ENCODE measurements at regions not wholly inside any gene's neighbourhood (a gene's known extent, or its start where the extent isn't known, plus 50 kb on each side); places are given as distances from the start of the nearest gene placed in this dataset.

DNA sequence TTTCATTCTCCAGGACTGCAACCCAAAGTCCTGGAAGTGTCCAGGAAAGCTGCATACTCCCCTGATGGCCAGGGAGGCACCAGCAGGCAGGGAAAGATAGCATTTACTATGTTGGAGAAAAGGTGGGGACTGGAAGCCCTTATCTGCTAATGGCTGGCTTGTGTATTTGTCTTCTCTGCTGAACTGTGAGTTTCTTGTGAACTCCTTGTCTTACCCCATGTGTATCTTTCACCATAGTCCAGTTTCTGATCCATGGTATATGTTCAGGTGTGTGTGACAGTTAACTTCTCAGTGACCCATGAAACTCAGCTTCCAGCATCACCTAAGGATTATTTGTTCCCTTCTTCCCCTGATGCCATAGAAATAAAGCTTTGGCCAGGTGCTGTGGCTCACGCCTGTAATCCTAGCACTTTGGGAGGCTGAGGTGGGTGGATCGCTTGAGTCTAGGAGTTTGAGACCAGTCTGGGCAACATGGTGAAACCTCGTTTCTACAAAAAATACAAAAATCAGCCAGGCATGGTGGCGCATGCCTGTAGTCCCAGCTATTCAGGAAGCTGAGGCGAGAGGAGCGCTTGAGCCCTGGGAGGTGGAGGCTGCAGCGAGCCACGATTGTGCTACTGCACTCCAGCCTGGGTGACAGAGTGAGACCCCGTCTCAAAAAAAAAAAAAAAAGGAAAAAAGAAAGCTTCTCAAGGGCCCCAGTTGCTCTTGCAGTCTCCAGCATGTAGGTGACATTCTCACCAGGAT lies 112.8 kb upstream of the MAP4K3 start:
- Mint-ChIP-seq H3K4me3 (no peak overlapping the region), H3K27me3 (peaks cover 0 to 7% of the 10 kb centered on the region in 2 donors), H3K36me3 (ENCODE audit: insufficient read depth) (no peaks in the 10 kb centered on the region), H3K4me1 (ENCODE audit: low read depth in 2 of 2) (no peaks in the 10 kb centered on the region), H3K27ac (no peak overlapping the region), H3K9me3 (no peaks in the 10 kb centered on the region)
- ATAC-seq (replicated peaks) (no peak), DNase-seq (no peak)

DNA sequence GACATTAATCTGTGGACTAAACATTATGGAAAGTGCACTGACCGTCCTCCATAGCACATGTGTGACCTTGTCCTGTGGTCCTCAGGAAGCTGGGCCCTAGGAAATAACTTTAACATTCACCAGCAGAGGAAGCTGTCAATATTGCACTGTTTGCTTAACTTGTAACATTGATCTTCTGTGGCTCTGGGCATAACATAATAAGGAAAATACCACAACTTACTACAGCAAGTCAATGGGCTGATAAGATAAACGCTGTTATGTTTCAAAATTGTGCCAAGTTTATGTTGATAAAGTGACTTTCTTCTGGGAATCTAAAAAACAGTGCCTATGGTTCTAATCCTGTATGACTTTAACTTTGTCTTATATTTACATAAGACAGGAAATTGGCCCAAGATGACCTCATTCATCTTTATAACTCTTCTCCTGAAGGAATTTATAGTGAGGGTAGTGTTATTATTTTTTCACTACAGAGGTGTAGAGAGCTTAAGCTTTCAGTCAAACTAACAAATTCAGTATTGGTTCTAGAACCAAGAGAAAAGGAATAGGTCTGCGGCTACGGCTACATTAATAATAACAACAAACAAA lies 113.7 kb upstream of the MAP4K3 start:
- Mint-ChIP-seq H3K27me3 (peaks cover 0 to 7% of the 10 kb centered on the region in 2 donors), H3K36me3 (ENCODE audit: insufficient read depth) (no peaks in the 10 kb centered on the region), H3K9me3 (no peaks in the 10 kb centered on the region), H3K27ac (no peak overlapping the region), H3K4me1 (ENCODE audit: low read depth in 2 of 2) (no peaks in the 10 kb centered on the region), H3K4me3 (no peak overlapping the region)
- no peak for ATAC-seq (replicated peaks)
- DNase-seq, result no peak

DNA sequence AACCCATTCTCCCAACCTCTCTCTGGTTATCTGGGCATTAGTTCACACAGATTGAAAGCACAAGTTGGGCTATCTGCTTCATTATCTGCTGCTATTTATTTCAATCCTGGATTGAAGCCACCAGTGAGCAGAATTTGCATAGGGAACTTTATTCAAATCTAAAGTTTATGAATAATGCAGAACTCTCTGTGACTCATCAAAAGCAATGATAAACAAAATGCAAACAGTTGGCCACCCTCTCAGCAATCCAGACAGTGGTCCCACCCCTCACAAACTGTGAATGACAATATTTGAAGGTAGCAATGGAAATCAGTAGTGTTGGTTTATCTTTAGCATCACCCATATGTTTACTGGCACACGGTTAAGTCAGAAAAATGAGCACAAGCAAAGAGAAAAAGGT lies 106.8 kb upstream of the TMEM178A start:
- no peak for DNase-seq
- Mint-ChIP-seq H3K27ac (no peak overlapping the region), H3K9me3 (peaks cover under 1 to 12% of the 10 kb centered on the region in 2 donors), H3K4me3 (no peak overlapping the region), H3K27me3 (no peaks in the 10 kb centered on the region), H3K4me1 (ENCODE audit: low read depth in 2 of 2) (no peaks in the 10 kb centered on the region), H3K36me3 (ENCODE audit: insufficient read depth) (no peaks in the 10 kb centered on the region)
- no peak for ATAC-seq (replicated peaks)

DNA sequence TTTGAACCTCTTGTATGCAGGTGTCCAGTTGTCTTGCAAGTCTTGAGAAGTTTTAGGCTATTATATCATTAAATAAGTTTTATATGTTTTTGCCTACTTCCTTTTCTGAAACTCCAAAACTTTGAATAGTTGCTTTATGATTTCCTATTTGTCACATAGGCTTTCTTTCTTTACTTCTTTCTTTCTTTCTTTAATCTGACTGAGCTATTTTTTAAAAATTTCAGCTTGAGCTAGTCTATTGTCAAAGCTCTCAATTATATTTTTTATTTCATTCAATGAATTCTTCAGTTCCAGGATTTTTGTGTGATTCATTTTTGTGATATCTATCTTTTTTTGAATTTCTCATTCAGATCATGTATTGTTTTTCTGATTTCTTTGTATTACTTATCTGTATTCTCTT lies 102.1 kb upstream of the TMEM178A start:
- DNase-seq, result no peak

DNA sequence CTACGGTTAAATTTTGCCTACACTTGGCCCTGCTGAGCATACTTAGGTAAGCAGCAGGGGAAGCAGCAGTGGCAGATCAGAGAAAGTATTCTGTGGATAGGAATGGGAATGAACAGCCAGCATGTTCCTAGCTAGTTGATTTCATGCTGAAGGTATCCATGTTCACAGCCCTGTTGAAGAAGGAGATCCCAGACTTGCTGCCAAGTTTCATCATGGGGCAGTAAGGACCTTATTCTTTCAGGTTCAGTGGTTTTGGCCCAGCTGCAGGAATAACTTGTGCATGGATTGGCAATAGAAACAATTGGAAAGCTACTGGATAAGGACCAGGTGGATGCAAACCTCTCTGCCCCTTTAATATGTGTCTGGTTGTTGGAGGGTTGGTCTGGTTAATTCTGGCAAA lies 98.2 kb upstream of the TMEM178A start:
- H3K9me3 Mint-ChIP-seq, result peaks cover 6 to 17% of the 10 kb centered on the region in 2 donors
- peaks cover 0 to 5% of the 10 kb centered on the region in 2 donors for H3K27me3 Mint-ChIP-seq
- no peak for DNase-seq
- no peaks in the 10 kb centered on the region for H3K4me1 Mint-ChIP-seq (ENCODE audit: low read depth in 2 of 2)
- ATAC-seq (replicated peaks), result no peak
- H3K36me3 Mint-ChIP-seq (ENCODE audit: insufficient read depth), result no peaks in the 10 kb centered on the region
- no peak overlapping the region for H3K4me3 Mint-ChIP-seq
- no peak overlapping the region for H3K27ac Mint-ChIP-seq

More for the DNA sequence above, 102.1 kb upstream of the TMEM178A start:
- Mint-ChIP-seq H3K27me3 (peaks cover 0 to 5% of the 10 kb centered on the region in 2 donors), H3K27ac (no peak overlapping the region), H3K9me3 (peaks cover 6 to 18% of the 10 kb centered on the region in 2 donors), H3K4me1 (ENCODE audit: low read depth in 2 of 2) (no peaks in the 10 kb centered on the region), H3K36me3 (ENCODE audit: insufficient read depth) (no peaks in the 10 kb centered on the region), H3K4me3 (no peak overlapping the region)
- ATAC-seq (replicated peaks), result no peak

DNA sequence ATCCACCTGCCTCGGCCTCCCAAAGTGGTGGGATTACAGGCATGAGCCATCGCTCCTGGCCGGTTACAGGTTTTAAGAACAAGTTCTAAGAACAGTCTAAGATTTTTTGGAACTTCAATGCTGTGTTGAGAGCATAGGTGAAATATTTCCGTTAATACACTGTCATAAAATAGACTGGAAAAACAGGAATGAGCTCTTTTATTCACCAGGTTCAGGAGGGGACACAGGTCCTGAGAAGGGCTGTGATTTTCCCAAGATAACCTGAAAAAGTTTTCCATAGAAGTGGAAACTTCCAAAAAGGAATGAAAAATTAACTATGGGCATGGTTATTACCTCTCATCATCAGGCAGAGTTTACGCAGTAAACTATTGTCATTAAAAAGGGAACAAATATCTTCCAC lies 97.6 kb upstream of the TMEM178A start:
- DNase-seq (no peak), ATAC-seq (replicated peaks) (no peak)
- Mint-ChIP-seq H3K27ac (no peak overlapping the region), H3K4me1 (ENCODE audit: low read depth in 2 of 2) (no peaks in the 10 kb centered on the region), H3K27me3 (peaks cover 0 to 5% of the 10 kb centered on the region in 2 donors), H3K9me3 (peaks cover 6 to 11% of the 10 kb centered on the region in 2 donors), H3K4me3 (no peak overlapping the region), H3K36me3 (ENCODE audit: insufficient read depth) (no peaks in the 10 kb centered on the region)

DNA sequence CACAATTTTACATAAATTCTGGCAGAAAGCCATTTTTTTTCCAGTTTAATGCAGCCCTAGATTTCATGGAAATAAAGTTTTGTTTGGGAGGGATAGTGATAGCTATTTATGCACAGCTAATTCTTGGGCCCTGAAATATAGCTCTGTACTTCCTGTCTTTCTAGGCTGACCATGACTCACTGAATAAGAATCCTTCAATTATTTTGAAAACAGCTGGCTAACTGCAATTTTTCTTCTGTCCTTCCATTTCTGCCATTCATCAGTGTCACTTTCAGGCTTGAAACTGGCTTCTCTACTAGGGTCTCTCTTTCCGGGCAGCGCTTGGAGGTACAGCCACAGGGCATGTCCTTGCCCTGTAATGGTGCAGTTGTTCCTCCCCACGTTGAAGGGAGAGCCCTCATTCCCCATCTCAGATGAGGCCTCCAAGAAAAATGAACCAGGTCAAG lies 97.1 kb upstream of the TMEM178A start:
- no peak overlapping the region for H3K27ac Mint-ChIP-seq
- H3K4me1 Mint-ChIP-seq (ENCODE audit: low read depth in 2 of 2), result no peaks in the 10 kb centered on the region
- no peak for ATAC-seq (replicated peaks)
- H3K9me3 Mint-ChIP-seq, result peaks cover 6 to 9% of the 10 kb centered on the region in 2 donors
- no peaks in the 10 kb centered on the region for H3K36me3 Mint-ChIP-seq (ENCODE audit: insufficient read depth)
- no peak overlapping the region for H3K4me3 Mint-ChIP-seq
- H3K27me3 Mint-ChIP-seq, result peaks cover 0 to 5% of the 10 kb centered on the region in 2 donors
- no peak for DNase-seq

DNA sequence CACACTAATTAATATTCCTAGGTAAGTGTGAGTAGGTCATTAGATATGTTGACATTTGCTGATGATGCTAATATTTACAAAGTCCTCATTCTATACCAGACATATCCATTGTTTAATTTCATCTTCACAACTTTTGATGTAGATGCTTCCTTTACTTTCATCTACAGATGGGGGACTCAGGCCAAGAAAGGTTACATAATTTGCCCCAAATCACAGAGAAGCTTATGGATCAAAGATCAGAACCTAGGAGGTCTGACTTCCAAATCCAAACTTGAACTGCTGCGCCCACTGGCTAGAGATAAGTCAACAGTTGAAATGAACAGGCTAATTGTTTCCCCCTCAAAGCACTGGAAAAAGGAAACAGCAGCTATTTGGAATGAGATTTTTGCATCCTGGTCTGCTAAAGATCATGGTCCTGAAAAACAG lies 95.6 kb upstream of the TMEM178A start:
- no peak for ATAC-seq (replicated peaks)
- Mint-ChIP-seq H3K9me3 (peaks cover 0 to 2% of the 10 kb centered on the region in 2 donors), H3K4me1 (ENCODE audit: low read depth in 2 of 2) (no peaks in the 10 kb centered on the region), H3K27me3 (peaks cover 0 to 5% of the 10 kb centered on the region in 2 donors), H3K27ac (no peak overlapping the region), H3K36me3 (ENCODE audit: insufficient read depth) (no peaks in the 10 kb centered on the region), H3K4me3 (no peak overlapping the region)
- DNase-seq, result no peak

DNA sequence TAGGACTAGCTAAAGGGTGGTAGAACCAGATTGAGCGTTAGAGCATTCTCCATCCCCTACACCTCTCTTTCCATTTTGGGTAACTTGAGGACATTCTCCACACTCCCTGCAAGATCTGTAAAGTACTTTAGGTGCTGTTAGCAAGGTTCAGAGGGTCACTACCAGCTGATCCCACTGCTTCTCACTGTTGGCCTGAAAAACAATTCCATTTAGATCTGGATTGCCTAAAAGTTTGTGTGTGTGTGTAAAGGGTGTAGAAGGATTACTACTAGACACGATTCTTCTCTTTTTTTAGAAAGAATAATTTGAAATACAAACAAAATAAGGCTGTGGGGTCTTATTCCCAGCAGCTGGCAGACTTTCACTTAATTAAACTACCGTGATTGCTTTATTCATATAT lies 95.1 kb upstream of the TMEM178A start:
- Mint-ChIP-seq H3K27me3 (peaks cover 0 to 5% of the 10 kb centered on the region in 2 donors), H3K4me3 (no peak overlapping the region), H3K27ac (no peak overlapping the region), H3K9me3 (peaks cover 0 to 2% of the 10 kb centered on the region in 2 donors), H3K4me1 (ENCODE audit: low read depth in 2 of 2) (no peaks in the 10 kb centered on the region), H3K36me3 (ENCODE audit: insufficient read depth) (no peaks in the 10 kb centered on the region)
- DNase-seq (no peak), ATAC-seq (replicated peaks) (no peak)

DNA sequence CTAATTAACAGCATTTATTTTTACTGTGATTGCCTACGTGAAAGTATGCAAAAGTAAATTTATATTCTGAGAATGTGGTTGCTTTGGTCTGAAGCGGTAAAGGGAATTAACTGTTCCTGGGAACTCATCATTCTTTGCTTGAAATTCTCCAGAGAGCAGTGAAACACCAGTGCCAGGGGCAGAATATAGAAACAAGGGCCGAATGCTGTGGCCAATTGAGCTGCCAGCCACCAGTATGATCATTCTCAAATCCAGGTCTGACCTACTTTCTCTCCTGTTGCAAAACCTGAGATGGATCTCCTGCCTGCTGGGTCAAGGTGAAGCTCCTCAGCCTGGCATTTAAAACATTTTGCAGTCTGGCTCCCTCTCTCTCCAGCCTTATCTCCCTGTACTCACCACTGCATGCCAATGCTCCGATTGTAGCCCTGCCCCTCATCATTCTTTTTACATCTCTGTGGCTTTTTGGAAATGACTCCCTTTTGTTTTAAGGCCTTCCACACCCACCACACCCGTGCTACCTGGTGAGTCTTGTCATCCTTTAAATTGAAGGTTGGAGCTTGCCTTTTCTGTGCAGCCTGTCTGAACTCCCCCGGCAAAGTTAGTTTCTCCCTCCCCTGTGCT lies 94.5 kb upstream of the TMEM178A start:
- H3K27me3 Mint-ChIP-seq, result peaks cover 0 to 5% of the 10 kb centered on the region in 2 donors
- no peak overlapping the region for H3K27ac Mint-ChIP-seq
- H3K4me1 Mint-ChIP-seq (ENCODE audit: low read depth in 2 of 2), result no peaks in the 10 kb centered on the region
- no peak overlapping the region for H3K4me3 Mint-ChIP-seq
- no peaks in the 10 kb centered on the region for H3K9me3 Mint-ChIP-seq
- H3K36me3 Mint-ChIP-seq (ENCODE audit: insufficient read depth), result no peaks in the 10 kb centered on the region
- no peak for DNase-seq
- ATAC-seq (replicated peaks), result no peak

DNA sequence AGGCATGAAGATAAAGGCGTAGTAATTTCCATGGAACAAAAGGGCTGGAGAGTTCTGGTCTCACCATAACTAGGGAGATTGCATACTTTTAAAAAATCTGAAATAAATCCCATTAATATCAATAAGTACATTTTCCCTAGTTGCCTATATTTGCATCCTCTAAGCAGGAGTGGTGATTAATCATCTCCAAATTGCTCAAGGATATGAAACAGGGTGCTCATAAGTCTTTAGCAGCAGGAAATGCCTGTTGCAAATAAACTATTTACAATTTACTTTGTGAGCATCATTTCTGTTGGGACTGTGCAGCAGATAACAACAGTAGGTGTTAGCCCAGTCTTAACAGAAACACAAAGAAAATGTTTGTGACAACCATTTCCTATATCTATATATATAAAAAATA lies 92.4 kb upstream of the TMEM178A start:
- Mint-ChIP-seq H3K27ac (no peak overlapping the region), H3K36me3 (ENCODE audit: insufficient read depth) (no peaks in the 10 kb centered on the region), H3K4me1 (ENCODE audit: low read depth in 2 of 2) (no peaks in the 10 kb centered on the region), H3K9me3 (no peaks in the 10 kb centered on the region), H3K4me3 (no peak overlapping the region), H3K27me3 (peaks cover 0 to 6% of the 10 kb centered on the region in 2 donors)
- no peak for ATAC-seq (replicated peaks)
- no peak for DNase-seq

DNA sequence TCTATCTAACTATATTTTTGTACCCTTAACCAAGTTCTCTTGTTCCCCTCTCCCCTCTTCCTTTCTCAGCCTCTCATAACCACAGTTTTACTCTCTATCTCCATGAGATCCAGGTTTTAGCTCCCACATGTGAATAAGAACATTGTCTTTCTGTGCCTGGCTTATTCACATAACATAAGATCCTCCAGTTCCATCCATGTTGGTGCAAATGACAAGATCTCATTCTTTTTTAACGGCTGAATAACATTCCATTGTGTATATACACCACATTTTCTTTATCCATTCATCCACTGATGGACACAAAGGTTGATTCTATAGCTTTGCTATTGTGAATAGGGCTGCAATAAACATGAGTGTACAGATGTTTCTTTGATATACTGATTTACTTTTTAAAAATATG lies 83.9 kb upstream of the TMEM178A start:
- Mint-ChIP-seq H3K36me3 (ENCODE audit: insufficient read depth) (peaks cover 3% of the 10 kb centered on the region), H3K27me3 (peaks cover 19 to 26% of the 10 kb centered on the region in 2 donors), H3K27ac (no peak overlapping the region), H3K9me3 (peaks cover 0 to 3% of the 10 kb centered on the region in 2 donors), H3K4me3 (no peak overlapping the region), H3K4me1 (ENCODE audit: low read depth in 2 of 2) (no peaks in the 10 kb centered on the region)
- no peak for DNase-seq
- no peak for ATAC-seq (replicated peaks)

DNA sequence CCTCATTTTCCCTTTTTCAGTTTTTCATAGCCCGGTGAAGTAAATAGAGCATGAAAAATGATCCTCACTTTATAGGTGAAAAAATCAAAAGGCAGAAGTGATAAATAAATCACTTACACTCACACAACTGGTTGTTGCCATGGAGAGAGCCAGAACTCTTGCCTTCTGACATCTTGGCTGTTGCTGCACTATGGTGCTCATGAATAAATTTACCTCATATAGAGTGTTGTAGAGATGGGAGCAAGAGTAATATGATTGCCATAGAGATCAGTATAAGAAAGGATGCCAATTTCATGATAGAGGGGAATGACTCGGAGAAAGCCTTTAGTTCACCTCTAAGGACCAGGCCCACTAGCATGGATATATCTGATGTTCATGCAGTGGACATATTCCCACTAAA lies 82.5 kb upstream of the TMEM178A start:
- Mint-ChIP-seq H3K4me1 (ENCODE audit: low read depth in 2 of 2) (no peaks in the 10 kb centered on the region), H3K27me3 (peaks cover 19% of the 10 kb centered on the region in 2 donors), H3K36me3 (ENCODE audit: insufficient read depth) (peaks cover 3% of the 10 kb centered on the region), H3K4me3 (no peak overlapping the region), H3K9me3 (peaks cover 0 to 3% of the 10 kb centered on the region in 2 donors), H3K27ac (no peak overlapping the region)
- DNase-seq (no peak), ATAC-seq (replicated peaks) (no peak)

DNA sequence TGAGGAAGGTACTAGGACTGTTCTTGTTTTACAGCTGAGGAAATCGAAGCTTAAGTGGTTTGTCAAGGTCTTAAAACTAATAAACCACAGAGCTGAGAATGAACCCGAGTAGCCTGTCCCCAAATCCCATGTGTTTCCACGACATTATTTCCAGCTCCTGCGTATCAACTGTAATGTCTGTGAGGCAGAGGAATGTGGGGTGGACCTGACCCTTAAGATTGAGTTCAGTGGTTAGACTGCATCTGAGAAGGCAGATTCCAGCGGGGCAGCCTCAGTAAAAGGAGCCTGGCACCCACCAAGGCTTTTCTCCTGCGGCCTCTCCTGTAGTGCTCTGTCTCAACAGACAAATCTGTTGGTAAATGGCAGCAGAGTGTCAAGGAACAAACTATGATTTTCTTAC lies 81.9 kb upstream of the TMEM178A start:
- H3K27me3 Mint-ChIP-seq, result peaks cover 19% of the 10 kb centered on the region in 2 donors
- no peak overlapping the region for H3K27ac Mint-ChIP-seq
- peaks cover 3% of the 10 kb centered on the region for H3K36me3 Mint-ChIP-seq (ENCODE audit: insufficient read depth)
- H3K4me1 Mint-ChIP-seq (ENCODE audit: low read depth in 2 of 2), result no peaks in the 10 kb centered on the region
- DNase-seq (no peak), ATAC-seq (replicated peaks) (no peak)
- H3K4me3 Mint-ChIP-seq, result no peak overlapping the region
- H3K9me3 Mint-ChIP-seq, result peaks cover 0 to 3% of the 10 kb centered on the region in 2 donors

All from effector memory CD8-positive, alpha-beta T cell (primary cell).